Motor neuron (in vitro differentiated cells): ENCODE measurements at regions not wholly inside any gene's neighbourhood (a gene's known extent, or its start where the extent isn't known, plus 50 kb on each side); places are given as distances from the start of the nearest gene placed in this dataset.

Experiments
- ATAC-seq, 8 experiments: fragments of 200-7000 bp; cut with Tn5 transposase; replicated peaks in 6 of 8; 2 replicates each; pipeline ENCODE4 v1.8.0; 2021; ENCODE audit warnings: mild to moderate bottlenecking in 8 of 8, moderate library complexity in 8 of 8
- H3K27ac ChIP-seq, 2 donors: fragments of 250-450 bp; sonication (Bioruptor Pico); 2 replicates each; pipeline ENCODE4 v1.9.0; 2021; ENCODE audit warnings: antibody characterized with exemption in 2 of 2, mild to moderate bottlenecking in 2 of 2, moderate library complexity in 1 of 2
- H3K4me1 ChIP-seq, 2 donors: fragments of 250-450 bp; sonication (Bioruptor Pico); replicated peaks in 1 of 2; 2 replicates each; pipeline ENCODE4 v1.6.1; 2021; ENCODE audit warnings: antibody characterized with exemption in 2 of 2, mild to moderate bottlenecking in 2 of 2, moderate library complexity in 1 of 2
- H3K4me3 ChIP-seq, 5 donors: fragments of 250-450 bp; sonication (Bioruptor Pico); 2 replicates each; pipeline ENCODE4 v1.9.0; 2021; ENCODE audit warnings: antibody characterized with exemption in 5 of 5, mild to moderate bottlenecking in 5 of 5, moderate library complexity in 4 of 5
- WGBS, 10 experiments: fragments of 450-650 bp; shearing (Covaris generic); methylation state at CpG; one replicate each; pipeline ENCODE4 v1.0.0; 2022; 5-methylcytosine and 5-hydroxymethylcytosine counted together
- in situ Hi-C, 9 experiments: fragments of 400-800 bp; cut with MboI; loops; one replicate each; pipeline ENCODE4 v1.15.0; 2021; ENCODE audit warnings: low sequenced_read_pairs in 9 of 9, low pct_unique_long_range_greater_than_20kb in 2 of 9; ENCODE audit not compliant: unreplicated experiment in 9 of 9

GRCh38 chr9:107650995-107651394, 161.4 kb upstream of the KLF4 start:
- 67 to 94% (median 86%) methylated on average over 1 to 3 of the region's 3 CpGs; no CpG with 5 or more reads in 1 of the 10 experiments for WGBS, 10 experiments
- in situ Hi-C loops, result no loop called here

DNA sequence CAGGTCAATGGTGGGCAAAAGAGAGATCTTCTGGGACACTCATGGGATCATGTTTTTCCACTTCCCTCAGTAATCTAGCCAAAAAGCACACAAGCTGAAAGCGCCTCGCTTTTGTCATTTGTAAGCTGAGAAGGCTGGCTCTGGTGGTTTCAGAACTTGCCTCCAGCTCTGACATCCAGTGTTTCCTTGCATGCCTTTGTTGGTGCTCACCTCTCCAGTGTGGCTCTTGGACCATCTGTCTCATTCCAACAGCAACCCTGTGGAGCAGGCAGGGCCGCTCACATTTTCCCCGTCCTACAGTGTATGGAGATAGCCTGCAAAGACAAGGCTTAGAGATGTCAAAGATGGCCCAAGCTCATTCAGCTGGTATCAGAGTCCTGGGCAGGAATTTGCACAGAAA, 160.8 kb upstream of the KLF4 start:
- WGBS, 10 experiments, result 80 to 100% (median 97%) methylated on average over 1 to 4 of the region's 4 CpGs; no CpG with 5 or more reads in 5 of the 10 experiments
- Histone ChIP-seq H3K27ac (no peak overlapping the region), H3K4me1 (no peaks in the 10 kb centered on the region), H3K4me3 (no peak overlapping the region)
- in situ Hi-C loops, result no loop called here
- ATAC-seq, result no peak

More at GRCh38 chr9:107650995-107651394, 161.4 kb upstream of the KLF4 start:
- Histone ChIP-seq H3K4me1 (no peaks in the 10 kb centered on the region), H3K4me3 (no peak overlapping the region), H3K27ac (no peak overlapping the region)
- ATAC-seq, result no peak

GRCh38 chr9:107648153-107648715, 158.7 kb upstream of the KLF4 start:
- ATAC-seq, result peak in 6 of 8 experiments; percentile 22 to 96 (median 52)
- H3K4me3 ChIP-seq, result no peak overlapping the region
- in situ Hi-C loops, result loop anchor here in 1 of 9 experiments (25.0 kb wide), 1 partner anchor 111 kb away; no protein-coding TSS in a partner anchor
- 2 to 100% (median 79%) methylated on average over 2 to 10 of the region's 12 CpGs; no CpG with 5 or more reads in 1 of the 10 experiments for WGBS, 10 experiments
- no peak overlapping the region for H3K27ac ChIP-seq
- H3K4me1 ChIP-seq, result no peaks in the 10 kb centered on the region

GRCh38 chr9:107647611-107648010, 158.0 kb upstream of the KLF4 start:
- Histone ChIP-seq H3K4me1 (no peaks in the 10 kb centered on the region), H3K27ac (no peak overlapping the region), H3K4me3 (no peak overlapping the region)
- 0 to 92% (median 42%) methylated on average over 1 to 3 of the region's 5 CpGs; no CpG with 5 or more reads in 4 of the 10 experiments for WGBS, 10 experiments
- in situ Hi-C loops, result loop anchor here in 1 of 9 experiments (25.0 kb wide), 1 partner anchor 110 kb away; no protein-coding TSS in a partner anchor
- ATAC-seq, result no peak

DNA sequence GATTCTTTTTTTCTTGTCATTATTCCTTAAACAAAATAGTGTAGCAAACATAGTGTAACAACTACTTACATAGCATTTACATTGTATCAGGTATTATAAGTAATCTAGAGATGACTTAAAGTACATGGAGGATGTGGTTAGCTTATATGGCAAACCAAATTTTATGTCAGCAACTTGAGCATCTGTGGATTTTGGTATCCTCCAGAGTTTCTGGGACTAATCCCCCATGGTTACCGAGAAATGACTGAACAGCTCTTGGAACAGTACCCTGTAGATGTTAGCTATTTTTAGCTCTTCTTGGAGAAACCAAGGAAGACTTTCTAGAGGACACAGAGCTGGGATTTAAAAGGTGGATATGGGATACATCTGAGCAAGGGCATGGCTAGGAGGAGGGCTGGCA, 157.6 kb upstream of the KLF4 start:
- Histone ChIP-seq H3K27ac (no peak overlapping the region), H3K4me3 (no peak overlapping the region), H3K4me1 (no peaks in the 10 kb centered on the region)
- in situ Hi-C loops, result loop anchor here in 1 of 9 experiments (25.0 kb wide), 1 partner anchor 110 kb away; no protein-coding TSS in a partner anchor
- WGBS, 10 experiments, result 40 to 70% (median 50%) methylated on average over 1 of the region's 1 CpG; no CpG with 5 or more reads in 7 of the 10 experiments
- no peak for ATAC-seq

DNA sequence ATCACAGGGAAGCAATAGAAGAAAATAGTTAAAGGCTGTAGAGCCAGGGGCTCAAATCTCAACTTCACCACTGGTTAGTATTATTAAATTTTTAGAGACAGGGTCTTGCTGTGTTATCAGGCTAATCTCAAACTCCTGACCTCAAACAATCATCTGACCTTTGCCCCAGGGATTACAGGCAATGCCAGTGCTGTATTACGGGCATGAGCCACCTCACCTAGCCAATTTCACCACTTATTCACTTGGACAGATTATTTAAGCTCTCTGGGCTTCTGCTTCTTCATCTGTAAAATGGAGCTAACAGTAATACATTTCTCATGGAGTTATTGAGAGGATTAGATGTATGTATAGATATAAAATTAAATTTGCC, 155.9 kb upstream of the KLF4 start:
- no peak for ATAC-seq
- Histone ChIP-seq H3K4me1 (no peaks in the 10 kb centered on the region), H3K27ac (no peak overlapping the region), H3K4me3 (no peak overlapping the region)
- in situ Hi-C loops, result loop anchor here in 1 of 9 experiments (25.0 kb wide), 1 partner anchor 108 kb away; no protein-coding TSS in a partner anchor
- WGBS, 10 experiments, result 40 to 100% (median 83%) methylated on average over 1 of the region's 1 CpG; no CpG with 5 or more reads in 6 of the 10 experiments

DNA sequence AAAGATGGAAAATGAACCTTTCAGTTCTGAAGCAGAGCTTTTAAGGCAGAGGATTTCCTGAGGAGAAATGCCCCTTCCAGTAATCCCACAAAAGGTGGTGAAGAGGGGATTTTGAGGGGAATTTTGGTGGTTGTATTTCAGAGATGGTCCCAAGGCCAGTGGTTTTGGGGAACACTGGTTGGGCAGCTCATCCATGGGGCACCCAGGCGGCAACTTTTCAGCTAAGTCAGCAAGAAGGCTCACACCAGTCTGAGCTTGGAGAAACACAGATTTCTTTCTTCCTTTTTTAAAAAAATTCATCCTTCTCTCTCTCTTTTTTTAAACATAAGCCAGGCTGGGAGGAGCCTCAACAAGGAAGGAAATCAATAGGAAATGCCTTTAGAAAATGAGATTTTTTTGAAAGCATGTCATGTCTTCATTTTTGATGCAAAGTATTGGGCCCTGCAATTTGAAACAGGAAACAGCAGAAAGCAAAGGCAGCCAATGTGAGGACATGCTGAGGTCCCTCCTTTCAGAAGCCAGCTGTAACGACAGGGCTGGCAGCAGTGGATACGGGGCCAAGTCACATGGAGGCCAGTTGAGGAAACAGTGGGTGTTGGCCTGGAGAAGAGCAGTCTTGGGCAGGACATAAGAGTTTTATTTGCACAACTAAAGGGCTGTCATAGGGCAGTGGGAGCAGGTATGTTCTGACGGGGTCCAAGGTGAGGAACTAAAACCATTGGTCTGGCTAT, 155.3 kb upstream of the KLF4 start:
- 38 to 100% (median 75%) methylated on average over 1 to 4 of the region's 4 CpGs; no CpG with 5 or more reads in 4 of the 10 experiments for WGBS, 10 experiments
- Histone ChIP-seq H3K4me3 (no peak overlapping the region), H3K4me1 (no peaks in the 10 kb centered on the region), H3K27ac (no peak overlapping the region)
- ATAC-seq, result peak in 2 of 8 experiments; percentile 54 to 74
- in situ Hi-C loops, result loop anchor here in 1 of 9 experiments (25.0 kb wide), 1 partner anchor 108 kb away; no protein-coding TSS in a partner anchor

GRCh38 chr9:107639426-107639825, 149.9 kb upstream of the KLF4 start:
- H3K4me1 ChIP-seq, result peaks cover 8 to 26% of the 10 kb centered on the region in 2 donors
- no peak for ATAC-seq
- H3K27ac ChIP-seq, result no peak overlapping the region
- H3K4me3 ChIP-seq, result no peak overlapping the region
- in situ Hi-C loops, result loop anchor here in 1 of 9 experiments (25.0 kb wide), 1 partner anchor 102 kb away; no protein-coding TSS in a partner anchor
- 87 to 100% (median 100%) methylated on average over 2 to 4 of the region's 4 CpGs; no CpG with 5 or more reads in 3 of the 10 experiments for WGBS, 10 experiments

DNA sequence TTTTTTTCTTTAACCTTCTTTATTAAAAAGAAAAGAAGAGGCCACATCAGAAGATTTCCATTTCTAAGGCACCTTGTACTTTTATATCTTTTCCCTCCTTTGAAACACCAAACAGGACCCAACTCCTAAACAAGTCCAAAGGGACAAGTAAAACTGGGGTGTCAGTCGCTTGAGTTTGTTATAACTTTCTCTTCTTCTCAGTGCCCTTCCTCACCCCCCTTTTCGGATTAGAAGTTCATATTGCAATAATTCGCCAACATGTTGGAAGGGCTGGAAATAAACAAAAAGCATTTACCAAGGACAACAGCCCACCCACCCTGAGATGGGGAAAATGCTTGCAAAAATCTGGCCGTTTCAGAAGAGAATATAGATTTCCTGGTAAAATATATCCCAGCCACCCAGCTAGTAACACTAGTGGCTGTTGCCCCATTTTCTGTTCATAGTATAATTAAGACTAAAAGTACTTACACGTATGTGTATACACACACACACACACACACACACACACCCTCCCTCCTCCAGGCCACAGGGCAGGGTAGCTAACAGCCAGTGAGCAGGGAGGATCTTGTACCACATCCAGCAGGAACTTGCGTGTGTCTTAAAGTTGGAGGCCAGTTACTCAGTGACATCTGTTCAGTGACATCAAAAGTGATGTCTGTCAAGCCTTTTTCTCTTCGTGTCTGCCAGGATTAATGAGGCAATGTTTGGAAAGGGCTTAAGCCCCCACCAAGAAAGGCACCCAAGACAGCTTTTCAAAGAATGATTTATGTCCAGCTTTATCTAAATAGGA, 149.1 kb upstream of the KLF4 start:
- Histone ChIP-seq H3K4me1 (peaks cover 8 to 26% of the 10 kb centered on the region in 2 donors), H3K27ac (no peak overlapping the region), H3K4me3 (peak overlapping the region in 2 of 5 donors; percentile 24)
- in situ Hi-C loops, result loop anchor here in 1 of 9 experiments (25.0 kb wide), 1 partner anchor 101 kb away; no protein-coding TSS in a partner anchor
- peak in 2 of 8 experiments; percentile 10 to 22 for ATAC-seq
- WGBS, 10 experiments, result 13 to 75% (median 32%) methylated on average over 2 to 7 of the region's 7 CpGs

DNA sequence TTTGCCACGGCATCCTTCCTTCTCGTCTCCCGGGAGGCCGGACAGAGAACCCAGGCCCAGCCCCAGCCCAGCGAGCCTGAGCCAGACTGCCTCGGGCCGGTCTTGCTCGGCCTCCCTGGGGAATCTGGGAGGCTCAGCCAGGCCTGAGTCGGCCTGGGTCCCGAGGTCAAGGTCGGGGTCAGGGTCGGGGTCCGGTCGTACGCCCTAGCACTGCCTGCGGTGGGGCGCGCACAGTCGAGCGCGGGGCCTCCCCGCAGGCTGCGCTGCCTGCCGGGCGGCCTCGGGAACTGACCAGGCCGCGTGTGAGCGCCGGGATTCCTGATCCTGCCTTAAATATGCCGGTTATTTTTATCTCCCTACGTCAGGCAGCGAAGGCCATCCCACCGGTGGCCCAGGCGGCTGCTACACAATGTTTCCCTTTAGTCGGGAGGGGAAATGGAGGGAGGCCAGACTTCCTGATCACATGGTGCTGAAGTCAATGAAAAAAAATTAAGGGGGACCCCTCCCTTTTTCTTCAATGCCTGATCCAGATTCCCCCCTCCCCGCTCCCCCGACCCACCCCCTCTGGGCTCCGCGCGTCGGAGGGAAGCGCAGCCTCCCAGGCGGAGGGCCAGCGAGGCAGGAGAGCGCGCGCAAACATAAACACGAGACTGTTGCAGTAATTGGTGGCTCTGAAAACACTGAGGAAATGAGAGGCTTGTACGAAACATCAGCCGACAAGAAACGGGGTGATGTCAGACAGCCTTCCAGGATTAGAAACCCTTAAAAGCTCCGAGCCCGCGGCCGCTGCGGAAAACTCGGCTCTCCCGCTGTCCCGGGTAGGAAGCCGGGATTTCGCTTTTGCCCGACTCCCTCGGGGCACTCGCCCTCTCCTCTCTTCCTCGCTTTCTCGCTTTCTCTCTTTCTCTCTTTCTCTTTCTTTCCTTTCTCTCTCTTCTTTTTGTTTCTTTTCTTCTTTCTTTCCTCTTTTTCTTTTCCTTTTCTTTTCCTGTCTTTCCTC, 148.2 kb upstream of the KLF4 start:
- H3K4me3 ChIP-seq, result peak overlapping the region; percentile 17 to 26 (median 24)
- in situ Hi-C loops, result loop anchor here in 1 of 9 experiments (25.0 kb wide), 1 partner anchor 100 kb away; no protein-coding TSS in a partner anchor
- peaks cover 8 to 26% of the 10 kb centered on the region in 2 donors for H3K4me1 ChIP-seq
- WGBS, 10 experiments, result 0 to 21% (median 4%) methylated on average over 1 to 18 of the region's 67 CpGs; no CpG with 5 or more reads in 2 of the 10 experiments
- peak; percentile 87 to 94 (median 91) for ATAC-seq
- peak overlapping the region in 1 of 2 donors; percentile 48 for H3K27ac ChIP-seq

DNA sequence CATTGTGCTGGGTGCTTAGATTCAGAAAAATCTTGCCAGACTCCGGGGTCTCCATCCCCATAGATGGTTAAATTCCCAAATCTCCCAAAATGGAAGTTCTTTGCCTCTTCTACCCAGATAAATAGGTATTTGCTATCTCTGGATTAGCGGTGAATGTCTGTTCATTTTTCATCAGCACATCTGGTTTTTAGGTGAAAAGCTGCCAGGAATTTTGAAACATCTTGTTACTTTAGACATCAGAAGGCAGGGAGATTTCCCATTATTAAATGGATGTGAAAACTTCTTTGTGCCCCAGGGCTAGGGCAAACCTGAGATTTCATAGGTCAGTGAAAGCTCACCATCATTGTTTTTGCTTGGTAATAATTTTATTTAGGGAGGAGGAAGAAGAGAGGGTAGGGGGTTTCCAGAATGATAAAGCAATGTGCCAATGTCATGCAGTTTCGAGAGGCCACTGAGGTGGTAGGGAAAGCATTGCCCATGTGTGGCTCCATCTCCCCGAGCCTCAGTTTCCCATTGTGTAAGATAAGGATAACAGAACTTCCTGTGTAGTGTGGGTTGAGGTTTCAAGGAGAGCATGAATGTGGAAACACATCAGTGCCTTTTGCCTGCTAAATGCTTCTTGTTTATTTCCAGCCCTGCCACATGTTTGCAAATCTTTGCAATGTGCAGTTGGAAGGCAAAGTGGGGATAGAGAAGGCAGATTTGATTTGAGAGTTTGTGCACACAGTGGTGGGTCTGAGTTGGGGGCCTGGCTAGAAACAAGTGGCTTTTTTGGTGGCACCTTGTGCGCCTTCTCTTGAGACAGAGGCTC, 147.2 kb upstream of the KLF4 start:
- ATAC-seq, result no peak
- no peak overlapping the region for H3K4me3 ChIP-seq
- H3K27ac ChIP-seq, result peak overlapping the region in 1 of 2 donors; percentile 48
- 50 to 100% (median 95%) methylated on average over 1 to 4 of the region's 5 CpGs; no CpG with 5 or more reads in 1 of the 10 experiments for WGBS, 10 experiments
- H3K4me1 ChIP-seq, result peaks cover 13 to 32% of the 10 kb centered on the region in 2 donors
- in situ Hi-C loops, result loop anchor here in 1 of 9 experiments (25.0 kb wide), 1 partner anchor 99 kb away; no protein-coding TSS in a partner anchor
